Gastrocnemius medialis (tissue), 4 donors: ENCODE measurements at regions not wholly inside any gene's neighbourhood (a gene's known extent, or its start where the extent isn't known, plus 50 kb on each side); places are given as distances from the start of the nearest gene placed in this dataset.

Source experiments
- CTCF ChIP-seq, 5 experiments: fragments of 450-650 bp in 3 of 5; fragments of 200-600 bp in 2 of 5; sonication (generic) in 2 of 5; IDR thresholded peaks in 4 of 5; conservative IDR thresholded peaks in 1 of 5; 1 replicate in 4 of 5; 2 replicates in 1 of 5; pipeline ENCODE4 v1.5.1; 2016 to 2019; ENCODE audit warnings: antibody characterized with exemption in 5 of 5, mild to moderate bottlenecking in 3 of 5, moderate library complexity in 3 of 5
- POLR2A ChIP-seq, 2 donors: fragments of 450-650 bp; IDR thresholded peaks; one replicate each; pipeline ENCODE4 v1.6.1; 2017; ENCODE audit warnings: antibody characterized with exemption in 2 of 2, mild to moderate bottlenecking in 2 of 2, moderate library complexity in 2 of 2

- no peak for TF ChIP-seq CTCF (IDR thresholded peaks at IDR 0.05 in 4 of 5, conservative IDR thresholded peaks at IDR 0.05 in 1 of 5)
- no peak for TF ChIP-seq POLR2A (IDR thresholded peaks at IDR 0.05)
Observed at GRCh38 chr13:97639236-97639635, 205.3 kb downstream of the RAP2A start.
